ENCODE measurements at regions not wholly inside any gene's neighbourhood (a gene's known extent, or its start where the extent isn't known, plus 50 kb on each side); places are given as distances from the start of the nearest gene placed in this dataset.

- H3K4me1 ChIP-seq (replicated peaks; ENCODE audit: insufficient read depth), result no peaks in the 10 kb centered on the region
- no TSS peak for BruUV-seq (replicated peaks)
- no peak overlapping the region for H2AFZ ChIP-seq
- H3K27ac ChIP-seq, result no peak overlapping the region
- intact Hi-C loops (cut with micrococcal nuclease; ENCODE audit: unreplicated experiment), result no loop called here
- no peaks in the 10 kb centered on the region for H3K36me3 ChIP-seq (ENCODE audit: low read depth)
- DNase-seq, result no peak
- no peaks in the 10 kb centered on the region for H3K9me3 ChIP-seq (ENCODE audit: insufficient read depth, low read depth)
- no peaks in the 10 kb centered on the region for H3K79me2 ChIP-seq (ENCODE audit: low read depth)
- ChIA-PET POLR2A (ENCODE audit: unreplicated experiment) (no interaction called here), CTCF (no interaction called here)
- H3K4me3 ChIP-seq, result no peak overlapping the region
- no peaks in the 10 kb centered on the region for H3K9me2 ChIP-seq (ENCODE audit: insufficient read depth)
- H4K20me1 ChIP-seq (ENCODE audit: insufficient read depth), result no peaks in the 10 kb centered on the region
- H3K4me2 ChIP-seq, result no peak overlapping the region
- H3F3A ChIP-seq (ENCODE audit: insufficient read depth, low read depth), result no peaks in the 10 kb centered on the region
- no peaks in the 10 kb centered on the region for H3K27me3 ChIP-seq (ENCODE audit: insufficient read depth, low read depth)
- TF ChIP-seq EZH2 (IDR thresholded peaks at IDR 0.05; ENCODE audit: low read depth) (no peak), CTCF (conservative IDR thresholded peaks at IDR 0.05) (no peak)
These were observed 364.4 kb upstream of the LUZP2 start for GRCh38 chr11:24132471-24132870.

GRCh38 chr11:24134879-24135589 lies 361.8 kb upstream of the LUZP2 start:
- Histone ChIP-seq H4K20me1 (ENCODE audit: insufficient read depth) (no peaks in the 10 kb centered on the region), H3K27me3 (ENCODE audit: insufficient read depth, low read depth) (no peaks in the 10 kb centered on the region), H2AFZ (no peak overlapping the region), H3K36me3 (ENCODE audit: low read depth) (no peaks in the 10 kb centered on the region), H3F3A (ENCODE audit: insufficient read depth, low read depth) (no peaks in the 10 kb centered on the region), H3K4me1 (replicated peaks; ENCODE audit: insufficient read depth) (no peaks in the 10 kb centered on the region), H3K9me2 (ENCODE audit: insufficient read depth) (no peaks in the 10 kb centered on the region), H3K79me2 (ENCODE audit: low read depth) (no peaks in the 10 kb centered on the region), H3K9me3 (ENCODE audit: insufficient read depth, low read depth) (no peaks in the 10 kb centered on the region), H3K4me2 (no peak overlapping the region), H3K27ac (no peak overlapping the region), H3K4me3 (no peak overlapping the region)
- DNase-seq, result no peak
- POLR2A ChIA-PET (ENCODE audit: unreplicated experiment), result no interaction called here
- intact Hi-C loops (cut with micrococcal nuclease; ENCODE audit: unreplicated experiment), result no loop called here
- CTCF ChIA-PET, result no interaction called here
- no TSS peak for BruUV-seq (replicated peaks)
- TF ChIP-seq CTCF (conservative IDR thresholded peaks at IDR 0.05) (no peak), EZH2 (IDR thresholded peaks at IDR 0.05; ENCODE audit: low read depth) (no peak)

GRCh38 chr11:24142062-24142461 lies 354.8 kb upstream of the LUZP2 start:
- no TSS peak for BruUV-seq (replicated peaks)
- Histone ChIP-seq H3K9me3 (ENCODE audit: insufficient read depth, low read depth) (no peaks in the 10 kb centered on the region), H3K79me2 (ENCODE audit: low read depth) (no peaks in the 10 kb centered on the region), H3K4me1 (replicated peaks; ENCODE audit: insufficient read depth) (no peaks in the 10 kb centered on the region), H4K20me1 (ENCODE audit: insufficient read depth) (no peaks in the 10 kb centered on the region), H3F3A (ENCODE audit: insufficient read depth, low read depth) (no peaks in the 10 kb centered on the region), H3K27me3 (ENCODE audit: insufficient read depth, low read depth) (no peaks in the 10 kb centered on the region), H3K27ac (no peak overlapping the region), H2AFZ (no peak overlapping the region), H3K36me3 (ENCODE audit: low read depth) (no peaks in the 10 kb centered on the region), H3K9me2 (ENCODE audit: insufficient read depth) (peaks cover 5% of the 10 kb centered on the region; the same call in 1 of the 2 replicates), H3K4me3 (no peak overlapping the region), H3K4me2 (no peak overlapping the region)
- DNase-seq, result no peak
- intact Hi-C loops (cut with micrococcal nuclease; ENCODE audit: unreplicated experiment), result no loop called here
- TF ChIP-seq CTCF (conservative IDR thresholded peaks at IDR 0.05) (no peak), EZH2 (IDR thresholded peaks at IDR 0.05; ENCODE audit: low read depth) (no peak)
- POLR2A ChIA-PET (ENCODE audit: unreplicated experiment), result no interaction called here
- CTCF ChIA-PET, result no interaction called here

All from PC-9 (cell line).